ENCODE measurements at regions not wholly inside any gene's neighbourhood (a gene's known extent, or its start where the extent isn't known, plus 50 kb on each side); places are given as distances from the start of the nearest gene placed in this dataset.
A peak's percentile ranks its signal among the peaks of the same experiment; 100 is the strongest.

- TF ChIP-seq SREBF1 (IDR thresholded peaks at IDR 0.05; ENCODE audit: borderline replicate concordance, low read depth, low read length) (no peak), DACH1 (IDR thresholded peaks at IDR 0.05; ENCODE audit: partially characterized antibody) (no peak), ZNF274 (IDR thresholded peaks at IDR 0.05; ENCODE audit: borderline replicate concordance, low read depth, low read length) (no peak), GTF2F1 (IDR thresholded peaks at IDR 0.05; ENCODE audit: low read depth, low read length) (no peak), ATF1 (CRISPR knock-in tag; IDR thresholded peaks at IDR 0.05) (no peak), ATF1 (tag; IDR thresholded peaks at IDR 0.05) (no peak), TBP (optimal IDR thresholded peaks at IDR 0.05; ENCODE audit: low read depth, low read length) (no peak), GTF2A2 (tag; IDR thresholded peaks at IDR 0.05) (no peak), CEBPG (CRISPR knock-in tag; IDR thresholded peaks at IDR 0.05) (peak; percentile 94), CEBPG (tag; conservative IDR thresholded peaks at IDR 0.05 in 1 of 2, IDR thresholded peaks at IDR 0.05 in 1 of 2) (peak; percentile 98 to 100), MAX (CRISPR knock-in tag; IDR thresholded peaks at IDR 0.05) (no peak), HDAC2 (IDR thresholded peaks at IDR 0.05) (no peak), ATF6 (CRISPR knock-in tag; IDR thresholded peaks at IDR 0.05) (no peak), RCOR1 (IDR thresholded peaks at IDR 0.05; ENCODE audit: borderline replicate concordance in 1 of 2, low read depth in 2 of 2, low read length in 2 of 2) (no peak), ZC3H4 (CRISPR knock-in tag; IDR thresholded peaks at IDR 0.05; ENCODE audit: borderline replicate concordance) (no peak)
Observed at GRCh38 chr5:56454219-56454862, 221.2 kb upstream of the ANKRD55 start.

Measured in K562 (cell line).